Astrocyte (in vitro differentiated cells and primary cell): ENCODE measurements at regions not wholly inside any gene's neighbourhood (a gene's known extent, or its start where the extent isn't known, plus 50 kb on each side); places are given as distances from the start of the nearest gene placed in this dataset.

Experiments
- EZH2 ChIP-seq: IDR thresholded peaks from 2 replicates; pipeline ENCODE4 v1.6.1; 2012; ENCODE audit warnings: mild to moderate bottlenecking, low read length, inconsistent platforms; ENCODE audit not compliant: insufficient read depth
- TF ChIP-seq, protein P1 (sequence below): IDR thresholded peaks from 2 replicates; pipeline ENCODE4 v1.5.1; 2011; ENCODE audit warnings: low read depth, mild to moderate bottlenecking, inconsistent platforms, low read length, moderate library complexity; ENCODE audit not compliant: insufficient read depth

DNA sequence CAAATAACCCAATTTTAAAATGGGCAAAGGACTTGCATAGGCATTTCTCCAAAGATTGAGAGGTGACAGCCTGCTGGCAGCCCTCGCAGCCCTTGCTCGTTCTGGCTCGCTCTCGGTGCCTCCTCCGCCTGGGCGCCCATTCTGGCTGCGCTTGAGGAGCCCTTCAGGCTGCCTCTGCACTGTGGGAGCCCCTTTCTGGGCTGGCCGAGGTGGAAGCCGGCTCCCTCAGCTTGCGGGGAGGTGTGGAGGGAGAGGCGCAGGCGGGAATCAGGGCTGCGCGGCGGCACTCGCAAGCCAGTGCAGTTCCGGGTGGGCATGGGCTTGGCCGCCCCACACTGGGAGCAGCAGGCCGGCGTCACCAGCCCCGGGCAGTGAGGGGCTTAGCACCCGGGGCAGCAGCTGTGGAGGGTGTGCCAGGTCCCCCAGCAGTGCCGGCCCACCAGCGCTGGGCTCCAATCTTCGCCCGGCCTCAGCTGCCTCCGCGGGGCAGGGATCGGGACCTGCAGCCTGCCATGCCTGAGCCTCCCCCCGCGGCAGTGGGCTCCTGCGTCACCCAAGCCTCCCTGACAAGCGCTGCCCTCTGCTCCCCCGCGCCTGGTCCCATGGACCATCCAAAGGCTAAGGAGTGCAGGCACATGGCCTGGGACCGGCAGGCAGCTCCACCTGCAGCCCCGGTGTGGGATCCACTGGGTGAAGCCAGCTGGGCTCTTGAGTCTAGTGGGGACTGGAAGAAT is 54.0 kb upstream of the GALNT17 start:
- TF ChIP-seq, protein P1, sequence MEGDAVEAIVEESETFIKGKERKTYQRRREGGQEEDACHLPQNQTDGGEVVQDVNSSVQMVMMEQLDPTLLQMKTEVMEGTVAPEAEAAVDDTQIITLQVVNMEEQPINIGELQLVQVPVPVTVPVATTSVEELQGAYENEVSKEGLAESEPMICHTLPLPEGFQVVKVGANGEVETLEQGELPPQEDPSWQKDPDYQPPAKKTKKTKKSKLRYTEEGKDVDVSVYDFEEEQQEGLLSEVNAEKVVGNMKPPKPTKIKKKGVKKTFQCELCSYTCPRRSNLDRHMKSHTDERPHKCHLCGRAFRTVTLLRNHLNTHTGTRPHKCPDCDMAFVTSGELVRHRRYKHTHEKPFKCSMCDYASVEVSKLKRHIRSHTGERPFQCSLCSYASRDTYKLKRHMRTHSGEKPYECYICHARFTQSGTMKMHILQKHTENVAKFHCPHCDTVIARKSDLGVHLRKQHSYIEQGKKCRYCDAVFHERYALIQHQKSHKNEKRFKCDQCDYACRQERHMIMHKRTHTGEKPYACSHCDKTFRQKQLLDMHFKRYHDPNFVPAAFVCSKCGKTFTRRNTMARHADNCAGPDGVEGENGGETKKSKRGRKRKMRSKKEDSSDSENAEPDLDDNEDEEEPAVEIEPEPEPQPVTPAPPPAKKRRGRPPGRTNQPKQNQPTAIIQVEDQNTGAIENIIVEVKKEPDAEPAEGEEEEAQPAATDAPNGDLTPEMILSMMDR, result no peak
- TF ChIP-seq EZH2, result no peak
